GM19328 (cell line): ENCODE measurements at regions not wholly inside any gene's neighbourhood (a gene's known extent, or its start where the extent isn't known, plus 50 kb on each side); places are given as distances from the start of the nearest gene placed in this dataset.

Source experiments
- ATAC-seq: cut with Tn5 transposase; IDR thresholded peaks from one replicate; pipeline ENCODE4 v1.9.1; 2021; ENCODE audit warnings: mild to moderate bottlenecking, moderate library complexity; ENCODE audit not compliant: unreplicated experiment

GRCh38 chr12:125470838-125471783 lies 405.9 kb downstream of the AACS start:
- no peak for ATAC-seq

- no peak for ATAC-seq
Observed at GRCh38 chr12:125473501-125473900, 408.3 kb downstream of the AACS start.

GRCh38 chr12:125487336-125487735 lies 422.1 kb downstream of the AACS start:
- ATAC-seq, result no peak

GRCh38 chr12:125491553-125491952 lies 426.3 kb downstream of the AACS start:
- ATAC-seq, result no peak

- ATAC-seq, result no peak
Observed at GRCh38 chr12:125492354-125493270, 427.4 kb downstream of the AACS start.

GRCh38 chr12:125493704-125494308 lies 428.6 kb downstream of the AACS start:
- ATAC-seq, result no peak

- no peak for ATAC-seq
Observed at GRCh38 chr12:125503128-125503527, 437.9 kb downstream of the AACS start.

GRCh38 chr12:125509195-125509594 lies 444.0 kb downstream of the AACS start:
- no peak for ATAC-seq

- no peak for ATAC-seq
Observed at GRCh38 chr12:125512541-125513298, 447.5 kb downstream of the AACS start.

- no peak for ATAC-seq
Observed at GRCh38 chr12:125515887-125516286, 450.7 kb downstream of the AACS start.

GRCh38 chr12:125518074-125518473 lies 452.8 kb downstream of the AACS start:
- ATAC-seq, result no peak

GRCh38 chr12:125519026-125519651 lies 453.9 kb downstream of the AACS start:
- ATAC-seq, result no peak

GRCh38 chr12:125525879-125526278 lies 460.6 kb downstream of the AACS start:
- ATAC-seq, result no peak

GRCh38 chr12:125528281-125528680 lies 463.0 kb downstream of the AACS start:
- no peak for ATAC-seq

- no peak for ATAC-seq
Observed at GRCh38 chr12:125530201-125530600, 465.0 kb downstream of the AACS start.

- no peak for ATAC-seq
Observed at GRCh38 chr12:125530876-125531275, 465.6 kb downstream of the AACS start.

- no peak for ATAC-seq
Observed at GRCh38 chr12:125531574-125531973, 466.3 kb downstream of the AACS start.

GRCh38 chr12:125533434-125534029 lies 468.3 kb downstream of the AACS start:
- ATAC-seq, result no peak

GRCh38 chr12:125538401-125539199 lies 473.4 kb downstream of the AACS start:
- ATAC-seq, result no peak
